ENCODE measurements at regions not wholly inside any gene's neighbourhood (a gene's known extent, or its start where the extent isn't known, plus 50 kb on each side); places are given as distances from the start of the nearest gene placed in this dataset. TPM values are rescaled to one million over a fixed set of nuclear protein-coding genes. Genes with fewer than 3 reads are reported as not detected.

- no peak for DNase-seq (ENCODE audit: low read depth)
- H3K4me3 ChIP-seq (ENCODE audit: low read depth, low read length) = no peak overlapping the region
- TF ChIP-seq CTCF (IDR thresholded peaks at IDR 0.05; ENCODE audit: insufficient read depth, low read length) = no peak
Observed at GRCh38 chr14:66435683-66436082, 50.5 kb upstream of the CCDC196 start.

Small RNA genes in the stretch of these regions (small RNA-seq; reads per million reads assigned to genes)
- gene RF00019 = not detected

Measured in fibroblast of the aortic adventitia (primary cell).